ENCODE measurements at regions not wholly inside any gene's neighbourhood (a gene's known extent, or its start where the extent isn't known, plus 50 kb on each side); places are given as distances from the start of the nearest gene placed in this dataset.

- Histone ChIP-seq H3K4me2 (ENCODE audit: insufficient read depth, low read length, poor library complexity, severe bottlenecking) (no peak overlapping the region), H4K8ac (ENCODE audit: low read depth, low read length) (no peak overlapping the region), H3K27me3 (ENCODE audit: control insufficient read depth in 3 of 3, insufficient read depth in 3 of 3, low read depth in 1 of 3, low read length in 3 of 3) (peaks cover 0 to 6% (median 0%) of the 10 kb centered on the region in 3 experiments), H3K79me1 (ENCODE audit: low read depth, low read length) (no peaks in the 10 kb centered on the region), H2AK5ac (ENCODE audit: low read depth, low read length) (peak overlapping the region; percentile 100), H3K9ac (ENCODE audit: low read depth, low read length, poor library complexity) (no peak overlapping the region), H2AFZ (ENCODE audit: low read length) (peak overlapping the region; percentile 12), H3K4me3 (ENCODE audit: low read length in 2 of 2) (no peak overlapping the region), H3K14ac (ENCODE audit: low read length) (no peak overlapping the region), H3K9me3 (replicated peaks in 1 of 2; ENCODE audit: control insufficient read depth in 2 of 2, insufficient read depth in 1 of 2, low read depth in 1 of 2, low read length in 2 of 2) (peaks cover 0 to 2% of the 10 kb centered on the region in 2 donors), H3K23ac (ENCODE audit: low read depth, low read length, poor library complexity) (no peak overlapping the region), H2BK15ac (ENCODE audit: low read length) (peak overlapping the region; percentile 38), H3K27ac (replicated peaks; ENCODE audit: low read length) (no peak overlapping the region), H2BK5ac (ENCODE audit: low read length) (no peak overlapping the region), H2BK120ac (ENCODE audit: low read depth, low read length) (no peak overlapping the region), H3K4me1 (ENCODE audit: control insufficient read depth in 2 of 2, insufficient read depth in 1 of 2, low read depth in 1 of 2, low read length in 2 of 2) (peaks cover 8 to 12% of the 10 kb centered on the region in 2 donors), H3K4ac (ENCODE audit: low read length) (peak overlapping the region; percentile 20), H3K36me3 (replicated peaks in 1 of 2; ENCODE audit: control insufficient read depth in 2 of 2, insufficient read depth in 2 of 2, low read length in 2 of 2) (no peaks in the 10 kb centered on the region), H4K91ac (ENCODE audit: low read depth, low read length, poor library complexity) (no peak overlapping the region), H3K18ac (ENCODE audit: low read length) (peak overlapping the region; percentile 92), H2BK12ac (ENCODE audit: low read length) (peak overlapping the region; percentile 54)
- WGBS, 2 donors (ENCODE audit: extremely low coverage in 2 of 2, insufficient read length in 2 of 2, insufficient replicate concordance in 1 of 2): no CpG with 5 or more reads among the region's 12 CpGs
- DNase-seq (ENCODE audit: low spot score): no peak
These were observed 241.8 kb downstream of the C16orf95 start for GRCh38 chr16:87075319-87075860.

GRCh38 chr16:87076331-87076949 is 240.8 kb downstream of the C16orf95 start:
- Histone ChIP-seq H2BK120ac (ENCODE audit: low read depth, low read length) (no peak overlapping the region), H3K9ac (ENCODE audit: low read depth, low read length, poor library complexity) (no peak overlapping the region), H4K91ac (ENCODE audit: low read depth, low read length, poor library complexity) (no peak overlapping the region), H3K4ac (ENCODE audit: low read length) (no peak overlapping the region), H2BK12ac (ENCODE audit: low read length) (no peak overlapping the region), H2BK5ac (ENCODE audit: low read length) (no peak overlapping the region), H3K27ac (replicated peaks; ENCODE audit: low read length) (no peak overlapping the region), H3K9me3 (replicated peaks in 1 of 2; ENCODE audit: control insufficient read depth in 2 of 2, insufficient read depth in 1 of 2, low read depth in 1 of 2, low read length in 2 of 2) (peaks cover 4 to 7% of the 10 kb centered on the region in 2 donors), H4K8ac (ENCODE audit: low read depth, low read length) (no peak overlapping the region), H2AK5ac (ENCODE audit: low read depth, low read length) (peak overlapping the region; percentile 8), H2AFZ (ENCODE audit: low read length) (no peak overlapping the region), H3K4me1 (ENCODE audit: control insufficient read depth in 2 of 2, insufficient read depth in 1 of 2, low read depth in 1 of 2, low read length in 2 of 2) (peaks cover 8 to 12% of the 10 kb centered on the region in 2 donors), H3K27me3 (ENCODE audit: control insufficient read depth in 3 of 3, insufficient read depth in 3 of 3, low read depth in 1 of 3, low read length in 3 of 3) (no peaks in the 10 kb centered on the region), H3K4me3 (ENCODE audit: low read length in 2 of 2) (no peak overlapping the region), H3K18ac (ENCODE audit: low read length) (peak overlapping the region; percentile 65), H3K23ac (ENCODE audit: low read depth, low read length, poor library complexity) (no peak overlapping the region), H2BK15ac (ENCODE audit: low read length) (no peak overlapping the region), H3K14ac (ENCODE audit: low read length) (no peak overlapping the region), H3K4me2 (ENCODE audit: insufficient read depth, low read length, poor library complexity, severe bottlenecking) (no peak overlapping the region), H3K36me3 (replicated peaks in 1 of 2; ENCODE audit: control insufficient read depth in 2 of 2, insufficient read depth in 2 of 2, low read length in 2 of 2) (no peaks in the 10 kb centered on the region), H3K79me1 (ENCODE audit: low read depth, low read length) (no peaks in the 10 kb centered on the region)
- no peak for DNase-seq (ENCODE audit: low spot score)
- WGBS, 2 donors (ENCODE audit: extremely low coverage in 2 of 2, insufficient read length in 2 of 2, insufficient replicate concordance in 1 of 2): no CpG with 5 or more reads among the region's 20 CpGs

GRCh38 chr16:87076950-87077749 is 240.0 kb downstream of the C16orf95 start:
- Histone ChIP-seq H2BK12ac (ENCODE audit: low read length) (no peak overlapping the region), H3K4me1 (ENCODE audit: control insufficient read depth in 2 of 2, insufficient read depth in 1 of 2, low read depth in 1 of 2, low read length in 2 of 2) (peaks cover 8 to 12% of the 10 kb centered on the region in 2 donors), H3K9me3 (replicated peaks in 1 of 2; ENCODE audit: control insufficient read depth in 2 of 2, insufficient read depth in 1 of 2, low read depth in 1 of 2, low read length in 2 of 2) (peaks cover 4 to 7% of the 10 kb centered on the region in 2 donors), H3K27ac (replicated peaks; ENCODE audit: low read length) (no peak overlapping the region), H3K9ac (ENCODE audit: low read depth, low read length, poor library complexity) (peak overlapping the region; percentile 34), H3K79me1 (ENCODE audit: low read depth, low read length) (no peaks in the 10 kb centered on the region), H3K23ac (ENCODE audit: low read depth, low read length, poor library complexity) (no peak overlapping the region), H3K14ac (ENCODE audit: low read length) (peak overlapping the region; percentile 33), H2BK120ac (ENCODE audit: low read depth, low read length) (no peak overlapping the region), H3K4ac (ENCODE audit: low read length) (no peak overlapping the region), H2BK5ac (ENCODE audit: low read length) (no peak overlapping the region), H2BK15ac (ENCODE audit: low read length) (no peak overlapping the region), H3K4me2 (ENCODE audit: insufficient read depth, low read length, poor library complexity, severe bottlenecking) (no peak overlapping the region), H4K8ac (ENCODE audit: low read depth, low read length) (no peak overlapping the region), H2AFZ (ENCODE audit: low read length) (no peak overlapping the region), H3K18ac (ENCODE audit: low read length) (peak overlapping the region; percentile 45), H3K36me3 (replicated peaks in 1 of 2; ENCODE audit: control insufficient read depth in 2 of 2, insufficient read depth in 2 of 2, low read length in 2 of 2) (no peaks in the 10 kb centered on the region), H4K91ac (ENCODE audit: low read depth, low read length, poor library complexity) (no peak overlapping the region), H3K27me3 (ENCODE audit: control insufficient read depth in 3 of 3, insufficient read depth in 3 of 3, low read depth in 1 of 3, low read length in 3 of 3) (no peaks in the 10 kb centered on the region), H3K4me3 (ENCODE audit: low read length in 2 of 2) (peak overlapping the region in 1 of 2 donors; percentile 48), H2AK5ac (ENCODE audit: low read depth, low read length) (peak overlapping the region; percentile 27)
- no peak for DNase-seq (ENCODE audit: low spot score)
- no CpG with 5 or more reads among the region's 13 CpGs for WGBS, 2 donors (ENCODE audit: extremely low coverage in 2 of 2, insufficient read length in 2 of 2, insufficient replicate concordance in 1 of 2)

- Histone ChIP-seq H4K91ac (ENCODE audit: low read depth, low read length, poor library complexity) (no peak overlapping the region), H2BK120ac (ENCODE audit: low read depth, low read length) (no peak overlapping the region), H3K14ac (ENCODE audit: low read length) (no peak overlapping the region), H2AFZ (ENCODE audit: low read length) (no peak overlapping the region), H3K4me2 (ENCODE audit: insufficient read depth, low read length, poor library complexity, severe bottlenecking) (no peak overlapping the region), H3K4me3 (ENCODE audit: low read length in 2 of 2) (no peak overlapping the region), H3K36me3 (replicated peaks in 1 of 2; ENCODE audit: control insufficient read depth in 2 of 2, insufficient read depth in 2 of 2, low read length in 2 of 2) (no peaks in the 10 kb centered on the region), H3K9ac (ENCODE audit: low read depth, low read length, poor library complexity) (no peak overlapping the region), H3K27me3 (ENCODE audit: control insufficient read depth in 3 of 3, insufficient read depth in 3 of 3, low read depth in 1 of 3, low read length in 3 of 3) (no peaks in the 10 kb centered on the region), H3K4me1 (ENCODE audit: control insufficient read depth in 2 of 2, insufficient read depth in 1 of 2, low read depth in 1 of 2, low read length in 2 of 2) (peaks cover 8 to 12% of the 10 kb centered on the region in 2 donors), H3K9me3 (replicated peaks in 1 of 2; ENCODE audit: control insufficient read depth in 2 of 2, insufficient read depth in 1 of 2, low read depth in 1 of 2, low read length in 2 of 2) (peaks cover 4 to 7% of the 10 kb centered on the region in 2 donors), H4K8ac (ENCODE audit: low read depth, low read length) (no peak overlapping the region), H3K18ac (ENCODE audit: low read length) (no peak overlapping the region), H2BK5ac (ENCODE audit: low read length) (no peak overlapping the region), H3K23ac (ENCODE audit: low read depth, low read length, poor library complexity) (no peak overlapping the region), H3K4ac (ENCODE audit: low read length) (no peak overlapping the region), H2AK5ac (ENCODE audit: low read depth, low read length) (no peak overlapping the region), H3K27ac (replicated peaks; ENCODE audit: low read length) (no peak overlapping the region), H2BK12ac (ENCODE audit: low read length) (no peak overlapping the region), H2BK15ac (ENCODE audit: low read length) (no peak overlapping the region), H3K79me1 (ENCODE audit: low read depth, low read length) (no peaks in the 10 kb centered on the region)
- DNase-seq (ENCODE audit: low spot score): no peak
- WGBS, 2 donors (ENCODE audit: extremely low coverage in 2 of 2, insufficient read length in 2 of 2, insufficient replicate concordance in 1 of 2): no CpG with 5 or more reads among the region's 5 CpGs
These were observed 239.5 kb downstream of the C16orf95 start for GRCh38 chr16:87077750-87078127.
